Stomach (tissue), 8 donors: ENCODE measurements at regions not wholly inside any gene's neighbourhood (a gene's known extent, or its start where the extent isn't known, plus 50 kb on each side); places are given as distances from the start of the nearest gene placed in this dataset.
A peak's percentile ranks its signal among the peaks of the same experiment; 100 is the strongest.

Experiments
- DNase-seq, 2 donors: peaks; one replicate each; pipeline versions ENCODE4 v3.0.0 to v3.0.0-alpha.2; 2013 to 2019
- H3K27ac ChIP-seq, 5 donors: fragments of 200-600 bp in 4 of 5; sonication (generic) in 4 of 5; one replicate each; pipeline ENCODE4 v1.5.1; 2013 to 2019; ENCODE audit warnings: mild to moderate bottlenecking in 1 of 5, moderate library complexity in 1 of 5
- H3K27me3 ChIP-seq, 3 donors: fragments of 200-600 bp; sonication (generic); one replicate each; pipeline ENCODE4 v1.5.1; 2017 to 2019; ENCODE audit warnings: mixed run types in 1 of 3
- H3K36me3 ChIP-seq, 4 donors: fragments of 200-600 bp; sonication (generic); 1 replicate in 3 of 4; 2 replicates in 1 of 4; pipeline ENCODE4 v1.5.1; 2016 to 2019
- H3K4me1 ChIP-seq, 4 donors: fragments of 200-600 bp; sonication (generic); one replicate each; pipeline ENCODE4 v1.5.1; 2016 to 2019
- H3K4me3 ChIP-seq, 4 donors: fragments of 200-600 bp; sonication (generic) in 3 of 4; one replicate each; pipeline ENCODE4 v1.5.1; 2016 to 2019; ENCODE audit warnings: mild to moderate bottlenecking in 1 of 4
- H3K9me3 ChIP-seq, 4 donors: fragments of 200-600 bp; sonication (generic); one replicate each; pipeline ENCODE4 v1.5.1; 2016 to 2019
- EP300 ChIP-seq: sonication (generic); formaldehyde crosslinking; IDR thresholded peaks from one replicate; pipeline ENCODE4 v1.6.1; 2017; ENCODE audit warnings: antibody characterized with exemption
- POLR2A ChIP-seq, 4 donors: fragments of 450-650 bp; IDR thresholded peaks; one replicate each; pipeline ENCODE4 v1.6.1; 2016; ENCODE audit warnings: antibody characterized with exemption in 4 of 4, control low read depth in 2 of 4, mild to moderate bottlenecking in 1 of 4, moderate library complexity in 1 of 4
- POLR2AphosphoS5 ChIP-seq, 3 donors: sonication (generic); formaldehyde crosslinking; IDR thresholded peaks; one replicate each; pipeline ENCODE4 v1.6.1; 2016; ENCODE audit warnings: antibody characterized with exemption in 3 of 3
- WGBS, 5 donors: extraction: QIAGEN DNeasy Blood & Tissue Kit in 3 of 5; methylation state at CpG; one replicate each; pipeline versions ENCODE4 v1.1.5 to v1.1.7; 2013 to 2018; 5-methylcytosine and 5-hydroxymethylcytosine counted together
- intact Hi-C: fragments of 100-400 bp; cut with DNase I; formaldehyde crosslinking; loops from one replicate; pipeline ENCODE4 v1.15.1; 2023; ENCODE audit warnings: low total_unique reads
- TF ChIP-seq, protein P1 (sequence below), 7 experiments: fragments of 450-650 bp in 4 of 7; fragments of 200-600 bp in 3 of 7; sonication (generic) in 3 of 7; IDR thresholded peaks; one replicate each; pipeline ENCODE4 v1.5.1; 2016 to 2019; ENCODE audit warnings: antibody characterized with exemption in 7 of 7, control low read depth in 2 of 7, mild to moderate bottlenecking in 1 of 7
- donor health status: healthy with polysubstance abuse.
- donor health status: Bipolar disorder and iron deficiency.
- donor health status: healthy.

DNA sequence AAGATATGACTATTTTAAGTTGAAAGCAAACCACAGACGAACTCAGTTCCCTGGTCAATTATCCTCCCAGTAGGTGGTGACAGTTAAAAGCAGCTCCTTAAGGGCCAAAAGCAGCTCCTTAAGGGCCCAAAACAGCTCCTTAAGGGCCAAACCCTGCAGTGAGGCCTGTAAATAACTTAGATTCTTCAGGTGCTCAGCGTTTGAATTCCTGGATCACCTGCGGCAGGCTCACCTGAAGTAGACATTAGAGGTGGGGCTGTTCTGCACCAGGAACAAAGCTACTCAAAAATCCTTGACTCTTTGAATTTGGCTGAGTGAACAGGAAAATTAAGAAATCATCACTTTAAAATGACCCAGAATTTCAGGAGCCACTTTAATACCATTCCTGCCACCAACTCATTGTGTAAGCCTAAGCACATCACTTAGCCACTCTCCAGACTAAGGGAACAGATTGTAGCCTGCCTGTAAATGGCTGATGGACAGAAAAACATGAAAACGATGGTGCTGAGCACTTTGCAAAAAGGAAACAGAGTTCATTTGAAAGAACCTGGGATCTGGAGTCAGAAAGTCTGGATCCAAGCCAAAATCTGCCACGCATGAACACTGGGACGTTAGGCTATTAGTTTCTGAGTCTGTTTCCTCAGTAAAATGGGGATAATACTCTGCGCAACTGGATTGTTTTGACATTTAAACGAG, 126.9 kb downstream of the LRIG2 start:
- no peaks in the 10 kb centered on the region for H3K27me3 ChIP-seq
- TF ChIP-seq, protein P1, sequence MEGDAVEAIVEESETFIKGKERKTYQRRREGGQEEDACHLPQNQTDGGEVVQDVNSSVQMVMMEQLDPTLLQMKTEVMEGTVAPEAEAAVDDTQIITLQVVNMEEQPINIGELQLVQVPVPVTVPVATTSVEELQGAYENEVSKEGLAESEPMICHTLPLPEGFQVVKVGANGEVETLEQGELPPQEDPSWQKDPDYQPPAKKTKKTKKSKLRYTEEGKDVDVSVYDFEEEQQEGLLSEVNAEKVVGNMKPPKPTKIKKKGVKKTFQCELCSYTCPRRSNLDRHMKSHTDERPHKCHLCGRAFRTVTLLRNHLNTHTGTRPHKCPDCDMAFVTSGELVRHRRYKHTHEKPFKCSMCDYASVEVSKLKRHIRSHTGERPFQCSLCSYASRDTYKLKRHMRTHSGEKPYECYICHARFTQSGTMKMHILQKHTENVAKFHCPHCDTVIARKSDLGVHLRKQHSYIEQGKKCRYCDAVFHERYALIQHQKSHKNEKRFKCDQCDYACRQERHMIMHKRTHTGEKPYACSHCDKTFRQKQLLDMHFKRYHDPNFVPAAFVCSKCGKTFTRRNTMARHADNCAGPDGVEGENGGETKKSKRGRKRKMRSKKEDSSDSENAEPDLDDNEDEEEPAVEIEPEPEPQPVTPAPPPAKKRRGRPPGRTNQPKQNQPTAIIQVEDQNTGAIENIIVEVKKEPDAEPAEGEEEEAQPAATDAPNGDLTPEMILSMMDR (IDR thresholded peaks at IDR 0.05) = no peak
- TF ChIP-seq POLR2AphosphoS5 (IDR thresholded peaks at IDR 0.05) (no peak), POLR2A (IDR thresholded peaks at IDR 0.05) (no peak), EP300 (no peak)
- DNase-seq = peak in 1 of 2 donors; percentile 41
- no peaks in the 10 kb centered on the region for H3K36me3 ChIP-seq
- no peak overlapping the region for H3K4me3 ChIP-seq
- no peaks in the 10 kb centered on the region for H3K9me3 ChIP-seq
- intact Hi-C loops = no loop called here
- peak overlapping the region; percentile 11 to 48 (median 38) for H3K27ac ChIP-seq
- WGBS, 5 donors = 33 to 48% (median 41%) methylated on average over 8 of the region's 8 CpGs
- H3K4me1 ChIP-seq = peaks cover 0 to 4% (median 3%) of the 10 kb centered on the region in 4 donors

DNA sequence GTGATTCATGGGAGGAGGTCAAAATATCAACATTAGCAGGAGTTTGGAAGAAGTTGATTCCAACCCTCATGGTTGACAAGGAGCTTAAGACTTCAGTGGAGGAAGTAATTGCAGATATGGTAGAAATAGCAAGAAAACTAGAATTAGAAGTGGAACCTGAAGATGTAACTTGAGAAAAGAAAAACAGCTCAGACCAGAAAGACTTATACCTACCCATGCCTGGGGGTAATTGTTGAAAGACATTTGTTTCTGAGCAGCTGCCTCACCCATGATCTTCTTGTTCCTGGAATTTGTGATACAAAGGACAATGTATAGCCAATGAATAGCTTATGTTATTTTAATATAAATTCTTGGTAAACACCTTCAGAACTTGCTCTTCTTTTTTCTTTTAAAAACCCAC, 128.6 kb downstream of the LRIG2 start:
- intact Hi-C loops = no loop called here

DNA sequence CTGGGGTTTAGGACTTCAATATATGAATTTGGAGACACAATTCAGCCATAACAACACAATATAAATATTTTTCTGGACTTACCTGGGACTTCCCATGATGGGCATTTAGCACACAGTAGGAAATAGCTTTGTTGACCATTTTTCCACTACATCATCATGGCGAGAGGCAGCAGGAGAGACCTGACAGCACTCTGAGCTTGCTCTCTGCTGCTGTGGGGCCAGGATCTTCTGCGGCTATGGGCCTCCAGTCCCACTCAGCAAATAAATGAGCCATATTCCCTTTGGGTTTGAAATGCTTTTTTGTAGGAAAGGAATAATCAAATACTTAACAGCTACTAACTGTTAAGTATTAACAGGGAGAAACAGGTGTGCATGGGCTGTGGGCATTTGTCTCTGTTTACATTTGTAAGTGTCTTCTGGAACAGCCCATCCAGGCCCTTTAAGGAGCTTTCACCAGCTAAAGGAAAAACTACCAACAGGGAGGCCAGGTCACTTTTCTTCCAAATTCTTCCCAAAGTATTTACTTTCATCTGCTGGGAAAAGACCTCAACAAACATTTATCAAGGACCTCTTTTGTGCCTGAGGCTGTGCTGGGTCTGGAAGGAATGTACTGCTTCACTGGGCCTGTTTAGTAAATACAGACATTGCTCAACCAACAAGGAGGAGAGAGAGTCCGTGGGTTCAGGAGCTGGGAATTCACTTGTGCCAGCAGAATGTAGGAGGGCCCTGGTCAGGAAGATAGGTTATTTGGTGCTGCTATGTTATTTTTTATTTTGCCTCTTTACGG, 133.2 kb downstream of the LRIG2 start:
- Histone ChIP-seq H3K4me3 (no peak overlapping the region), H3K9me3 (no peaks in the 10 kb centered on the region), H3K4me1 (peaks cover 5 to 31% (median 24%) of the 10 kb centered on the region in 4 donors), H3K27me3 (no peaks in the 10 kb centered on the region), H3K36me3 (no peaks in the 10 kb centered on the region), H3K27ac (peak overlapping the region in 1 of 5 donors; percentile 5)
- 73 to 83% (median 79%) methylated on average over 4 of the region's 4 CpGs for WGBS, 5 donors
- no peak for DNase-seq
- intact Hi-C loops = no loop called here
- TF ChIP-seq EP300 = no peak
- TF ChIP-seq POLR2AphosphoS5 (IDR thresholded peaks at IDR 0.05) = no peak

More for the DNA sequence above, 128.6 kb downstream of the LRIG2 start:
- Histone ChIP-seq H3K4me3 (no peak overlapping the region), H3K27ac (no peak overlapping the region), H3K9me3 (no peaks in the 10 kb centered on the region), H3K36me3 (no peaks in the 10 kb centered on the region), H3K27me3 (no peaks in the 10 kb centered on the region), H3K4me1 (peaks cover 3 to 10% (median 5%) of the 10 kb centered on the region in 4 donors)
- TF ChIP-seq, protein P1 (IDR thresholded peaks at IDR 0.05) = no peak
- no peak for TF ChIP-seq EP300
- TF ChIP-seq POLR2AphosphoS5 (IDR thresholded peaks at IDR 0.05) = no peak
- no peak for TF ChIP-seq POLR2A (IDR thresholded peaks at IDR 0.05)
- no peak for DNase-seq

DNA sequence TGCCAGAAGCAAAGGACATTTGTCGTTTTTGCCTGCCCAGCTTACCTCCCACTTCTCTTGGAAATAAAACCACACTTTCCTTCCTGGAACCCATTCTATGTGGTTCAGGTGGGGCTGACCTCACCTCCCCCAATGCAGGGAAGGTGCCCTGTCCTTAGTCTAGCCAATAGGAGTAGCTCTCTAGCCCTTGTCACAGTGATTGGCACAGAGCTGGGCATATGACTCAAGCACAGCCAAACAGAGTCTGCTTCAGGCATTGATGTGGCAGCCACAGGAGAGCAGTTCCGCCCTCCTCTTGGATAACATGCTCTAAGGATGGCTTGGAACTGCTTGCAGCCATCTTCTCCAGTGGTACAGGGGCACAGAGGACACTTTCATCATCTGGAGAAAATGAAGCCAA, 134.0 kb downstream of the LRIG2 start:
- Histone ChIP-seq H3K9me3 (no peaks in the 10 kb centered on the region), H3K4me1 (peaks cover 5 to 33% (median 24%) of the 10 kb centered on the region in 4 donors), H3K4me3 (no peak overlapping the region), H3K27ac (peak overlapping the region in 1 of 5 donors; percentile 89), H3K27me3 (no peaks in the 10 kb centered on the region), H3K36me3 (no peaks in the 10 kb centered on the region)
- WGBS, 5 donors = 38 to 50% (median 47%) methylated on average over 2 of the region's 2 CpGs
- intact Hi-C loops = no loop called here
- no peak for TF ChIP-seq POLR2A (IDR thresholded peaks at IDR 0.05)
- no peak for TF ChIP-seq POLR2AphosphoS5 (IDR thresholded peaks at IDR 0.05)
- TF ChIP-seq EP300 = no peak
- TF ChIP-seq, protein P1 (IDR thresholded peaks at IDR 0.05) = no peak
- DNase-seq = no peak
